ENCODE measurements at regions not wholly inside any gene's neighbourhood (a gene's known extent, or its start where the extent isn't known, plus 50 kb on each side); places are given as distances from the start of the nearest gene placed in this dataset.
"Not testable (repeated sequence)": the region's sequence is repeated elsewhere in the genome, so short reads cannot be mapped to it uniquely, and the experiment has no call there.

GRCh38 chr3:67957268-67957667 is 302.9 kb upstream of the SUCLG2 start:
- no peak for DNase-seq (ENCODE audit: low spot score)

GRCh38 chr3:67947808-67948508 is 293.5 kb upstream of the SUCLG2 start:
- DNase-seq (ENCODE audit: low spot score), result no peak

- no peak for DNase-seq (ENCODE audit: low spot score)
These were observed 292.0 kb upstream of the SUCLG2 start for GRCh38 chr3:67946436-67946835.

- DNase-seq (ENCODE audit: low spot score), result no peak
These were observed 289.1 kb upstream of the SUCLG2 start for GRCh38 chr3:67943546-67943945.

- no peak for DNase-seq (ENCODE audit: low spot score)
These were observed 287.1 kb upstream of the SUCLG2 start for GRCh38 chr3:67941433-67942030.

- DNase-seq (ENCODE audit: low spot score), result no peak
These were observed 286.0 kb upstream of the SUCLG2 start for GRCh38 chr3:67940210-67940952.

- no peak for DNase-seq (ENCODE audit: low spot score)
These were observed 283.2 kb upstream of the SUCLG2 start for GRCh38 chr3:67937498-67938118.

GRCh38 chr3:67930394-67930793 is 276.0 kb upstream of the SUCLG2 start:
- not testable (repeated sequence) for DNase-seq (ENCODE audit: low spot score)

GRCh38 chr3:67923796-67924195 is 269.4 kb upstream of the SUCLG2 start:
- no peak for DNase-seq (ENCODE audit: low spot score)

GRCh38 chr3:67920969-67921368 is 266.6 kb upstream of the SUCLG2 start:
- no peak for DNase-seq (ENCODE audit: low spot score)

GRCh38 chr3:67920311-67920710 is 265.9 kb upstream of the SUCLG2 start:
- no peak for DNase-seq (ENCODE audit: low spot score)

GRCh38 chr3:67916353-67916752 is 261.9 kb upstream of the SUCLG2 start:
- no peak for DNase-seq (ENCODE audit: low spot score)

GRCh38 chr3:67907735-67908134 is 253.3 kb upstream of the SUCLG2 start:
- no peak for DNase-seq (ENCODE audit: low spot score)

GRCh38 chr3:67906261-67906660 is 251.8 kb upstream of the SUCLG2 start:
- no peak for DNase-seq (ENCODE audit: low spot score)

GRCh38 chr3:67901681-67902080 is 247.3 kb upstream of the SUCLG2 start:
- no peak for DNase-seq (ENCODE audit: low spot score)

GRCh38 chr3:67898916-67899315 is 244.5 kb upstream of the SUCLG2 start:
- no peak for DNase-seq (ENCODE audit: low spot score)

- DNase-seq (ENCODE audit: low spot score), result no peak
These were observed 243.2 kb upstream of the SUCLG2 start for GRCh38 chr3:67897351-67898336.

- DNase-seq (ENCODE audit: low spot score), result no peak
These were observed 241.7 kb upstream of the SUCLG2 start for GRCh38 chr3:67896130-67896529.

GRCh38 chr3:67894510-67894909 is 240.1 kb upstream of the SUCLG2 start:
- no peak for DNase-seq (ENCODE audit: low spot score)

- DNase-seq (ENCODE audit: low spot score), result no peak
These were observed 229.9 kb upstream of the SUCLG2 start for GRCh38 chr3:67884345-67884744.

- no peak for DNase-seq (ENCODE audit: low spot score)
These were observed 229.4 kb upstream of the SUCLG2 start for GRCh38 chr3:67883766-67884165.

- no peak for DNase-seq (ENCODE audit: low spot score)
These were observed 228.6 kb upstream of the SUCLG2 start for GRCh38 chr3:67882981-67883380.

Measured in AG20443 (cell line).